ENCODE measurements at regions not wholly inside any gene's neighbourhood (a gene's known extent, or its start where the extent isn't known, plus 50 kb on each side); places are given as distances from the start of the nearest gene placed in this dataset.

- no peak overlapping the region for H3K4me2 ChIP-seq (ENCODE audit: insufficient read depth, low read length)
These were observed 115.1 kb upstream of the DAP start for GRCh38 chr5:10876006-10876744.

GRCh38 chr5:10875201-10875768 lies 114.3 kb upstream of the DAP start:
- no peak for DNase-seq (ENCODE audit: insufficient read length, low spot score, missing footprints)
- Histone ChIP-seq H3K27ac (ENCODE audit: low read depth, low read length) (no peak overlapping the region), H2AFZ (ENCODE audit: low read length) (no peak overlapping the region), H3K36me3 (ENCODE audit: insufficient read depth, low read length) (no peaks in the 10 kb centered on the region), H3K4me3 (ENCODE audit: insufficient read depth, low read length) (no peak overlapping the region), H3K79me2 (ENCODE audit: insufficient read depth, low read length) (no peaks in the 10 kb centered on the region), H3K4me1 (ENCODE audit: insufficient read depth, low read length) (no peaks in the 10 kb centered on the region), H3K27me3 (ENCODE audit: insufficient read depth, low read length) (no peaks in the 10 kb centered on the region), H3K9me3 (ENCODE audit: low read depth, low read length) (no peaks in the 10 kb centered on the region), H4K20me1 (ENCODE audit: insufficient read depth, low read length) (no peaks in the 10 kb centered on the region), H3K4me2 (ENCODE audit: insufficient read depth, low read length) (no peak overlapping the region)
- TF ChIP-seq CTCF (IDR thresholded peaks at IDR 0.05; ENCODE audit: extremely low read depth, low read depth, low read length): no peak

More at GRCh38 chr5:10876006-10876744, 115.1 kb upstream of the DAP start:
- no peaks in the 10 kb centered on the region for H3K27me3 ChIP-seq (ENCODE audit: insufficient read depth, low read length)
- H3K4me3 ChIP-seq (ENCODE audit: insufficient read depth, low read length): no peak overlapping the region
- H4K20me1 ChIP-seq (ENCODE audit: insufficient read depth, low read length): no peaks in the 10 kb centered on the region
- no peak overlapping the region for H3K27ac ChIP-seq (ENCODE audit: low read depth, low read length)
- H3K36me3 ChIP-seq (ENCODE audit: insufficient read depth, low read length): no peaks in the 10 kb centered on the region
- no peak for DNase-seq (ENCODE audit: insufficient read length, low spot score, missing footprints)
- H3K4me1 ChIP-seq (ENCODE audit: insufficient read depth, low read length): no peaks in the 10 kb centered on the region
- H2AFZ ChIP-seq (ENCODE audit: low read length): no peak overlapping the region
- H3K9me3 ChIP-seq (ENCODE audit: low read depth, low read length): no peaks in the 10 kb centered on the region
- no peaks in the 10 kb centered on the region for H3K79me2 ChIP-seq (ENCODE audit: insufficient read depth, low read length)
- TF ChIP-seq CTCF (IDR thresholded peaks at IDR 0.05; ENCODE audit: extremely low read depth, low read depth, low read length): no peak

GRCh38 chr5:10874541-10874940 lies 113.5 kb upstream of the DAP start:
- Histone ChIP-seq H3K27me3 (ENCODE audit: insufficient read depth, low read length) (no peaks in the 10 kb centered on the region), H3K4me2 (ENCODE audit: insufficient read depth, low read length) (no peak overlapping the region)
- no peak for TF ChIP-seq CTCF (IDR thresholded peaks at IDR 0.05; ENCODE audit: extremely low read depth, low read depth, low read length)

GRCh38 chr5:10870791-10871190 lies 109.8 kb upstream of the DAP start:
- no peak for TF ChIP-seq CTCF (IDR thresholded peaks at IDR 0.05; ENCODE audit: extremely low read depth, low read depth, low read length)
- Histone ChIP-seq H3K4me3 (ENCODE audit: insufficient read depth, low read length) (no peak overlapping the region), H3K27me3 (ENCODE audit: insufficient read depth, low read length) (peaks cover 4% of the 10 kb centered on the region)

More at GRCh38 chr5:10874541-10874940, 113.5 kb upstream of the DAP start:
- Histone ChIP-seq H3K4me3 (ENCODE audit: insufficient read depth, low read length) (no peak overlapping the region), H4K20me1 (ENCODE audit: insufficient read depth, low read length) (no peaks in the 10 kb centered on the region), H3K27ac (ENCODE audit: low read depth, low read length) (no peak overlapping the region), H3K79me2 (ENCODE audit: insufficient read depth, low read length) (no peaks in the 10 kb centered on the region), H3K4me1 (ENCODE audit: insufficient read depth, low read length) (no peaks in the 10 kb centered on the region), H3K9me3 (ENCODE audit: low read depth, low read length) (no peaks in the 10 kb centered on the region), H2AFZ (ENCODE audit: low read length) (no peak overlapping the region), H3K36me3 (ENCODE audit: insufficient read depth, low read length) (no peaks in the 10 kb centered on the region)
- no peak for DNase-seq (ENCODE audit: insufficient read length, low spot score, missing footprints)

More at GRCh38 chr5:10870791-10871190, 109.8 kb upstream of the DAP start:
- Histone ChIP-seq H3K4me1 (ENCODE audit: insufficient read depth, low read length) (no peaks in the 10 kb centered on the region), H3K4me2 (ENCODE audit: insufficient read depth, low read length) (no peak overlapping the region), H4K20me1 (ENCODE audit: insufficient read depth, low read length) (no peaks in the 10 kb centered on the region), H3K79me2 (ENCODE audit: insufficient read depth, low read length) (no peaks in the 10 kb centered on the region), H3K36me3 (ENCODE audit: insufficient read depth, low read length) (no peaks in the 10 kb centered on the region), H3K9me3 (ENCODE audit: low read depth, low read length) (no peaks in the 10 kb centered on the region), H3K27ac (ENCODE audit: low read depth, low read length) (no peak overlapping the region), H2AFZ (ENCODE audit: low read length) (no peak overlapping the region)
- no peak for DNase-seq (ENCODE audit: insufficient read length, low spot score, missing footprints)
